GM12874 (cell line): ENCODE measurements at regions not wholly inside any gene's neighbourhood (a gene's known extent, or its start where the extent isn't known, plus 50 kb on each side); places are given as distances from the start of the nearest gene placed in this dataset.

ENCODE experiments used
- TF ChIP-seq, protein P1 (sequence below): IDR thresholded peaks from 2 replicates; pipeline ENCODE4 v1.5.1; 2011; ENCODE audit warnings: low read depth, mild to moderate bottlenecking, control low read depth, low read length, moderate library complexity; ENCODE audit not compliant: insufficient read depth

DNA sequence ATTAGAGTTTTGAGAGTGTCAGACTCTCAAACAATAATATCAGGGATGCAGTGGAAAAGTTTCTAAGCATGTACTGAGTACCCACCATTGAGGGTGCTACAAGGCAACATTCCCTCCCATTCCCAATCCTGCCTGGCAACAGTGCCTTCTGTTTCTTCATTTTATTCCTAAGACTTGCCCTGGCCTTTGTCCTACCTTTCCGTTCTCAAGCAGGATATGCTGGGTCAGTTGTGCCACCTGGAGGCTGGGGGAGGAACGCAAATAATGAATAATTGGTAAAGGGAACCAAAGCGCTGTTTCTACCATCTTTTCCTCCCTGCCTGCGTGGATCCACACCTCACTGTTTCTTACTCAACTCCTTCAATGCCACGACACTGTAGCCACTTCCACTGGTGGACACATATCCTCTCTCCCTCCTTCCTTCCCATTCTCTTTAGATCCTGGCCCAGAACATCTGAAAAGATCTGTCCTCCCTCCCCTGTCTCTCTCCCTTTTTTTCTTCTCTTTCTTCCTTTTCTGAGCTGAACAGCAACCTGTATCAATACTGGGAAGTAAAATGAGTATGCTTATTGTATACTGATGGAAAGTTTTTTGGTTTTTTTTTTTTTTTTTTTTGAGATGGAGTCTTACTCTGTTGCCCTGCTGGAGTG is 149.5 kb downstream of the C9orf152 start:
- TF ChIP-seq, protein P1, sequence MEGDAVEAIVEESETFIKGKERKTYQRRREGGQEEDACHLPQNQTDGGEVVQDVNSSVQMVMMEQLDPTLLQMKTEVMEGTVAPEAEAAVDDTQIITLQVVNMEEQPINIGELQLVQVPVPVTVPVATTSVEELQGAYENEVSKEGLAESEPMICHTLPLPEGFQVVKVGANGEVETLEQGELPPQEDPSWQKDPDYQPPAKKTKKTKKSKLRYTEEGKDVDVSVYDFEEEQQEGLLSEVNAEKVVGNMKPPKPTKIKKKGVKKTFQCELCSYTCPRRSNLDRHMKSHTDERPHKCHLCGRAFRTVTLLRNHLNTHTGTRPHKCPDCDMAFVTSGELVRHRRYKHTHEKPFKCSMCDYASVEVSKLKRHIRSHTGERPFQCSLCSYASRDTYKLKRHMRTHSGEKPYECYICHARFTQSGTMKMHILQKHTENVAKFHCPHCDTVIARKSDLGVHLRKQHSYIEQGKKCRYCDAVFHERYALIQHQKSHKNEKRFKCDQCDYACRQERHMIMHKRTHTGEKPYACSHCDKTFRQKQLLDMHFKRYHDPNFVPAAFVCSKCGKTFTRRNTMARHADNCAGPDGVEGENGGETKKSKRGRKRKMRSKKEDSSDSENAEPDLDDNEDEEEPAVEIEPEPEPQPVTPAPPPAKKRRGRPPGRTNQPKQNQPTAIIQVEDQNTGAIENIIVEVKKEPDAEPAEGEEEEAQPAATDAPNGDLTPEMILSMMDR, result peak; percentile 72

DNA sequence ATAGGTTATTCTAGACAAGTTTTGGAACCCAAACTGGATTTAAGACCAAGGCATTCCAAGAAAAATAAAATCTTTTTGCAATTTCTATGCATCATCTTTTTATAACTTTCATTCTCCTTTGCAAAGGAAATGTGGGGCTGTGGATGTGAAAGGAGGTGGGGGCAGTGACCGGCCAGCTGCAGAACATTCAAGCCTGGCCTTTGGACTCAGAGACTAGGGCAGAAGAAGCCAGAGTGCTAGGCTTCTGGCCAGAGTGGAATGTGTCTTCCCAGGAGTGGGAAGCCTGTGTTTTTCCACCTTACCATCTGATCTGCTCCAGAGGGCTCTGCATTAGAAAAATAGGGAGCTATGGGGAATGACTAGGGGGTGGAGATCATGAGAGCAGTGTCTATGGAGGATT is 148.5 kb downstream of the C9orf152 start:
- TF ChIP-seq, protein P1, result no peak

DNA sequence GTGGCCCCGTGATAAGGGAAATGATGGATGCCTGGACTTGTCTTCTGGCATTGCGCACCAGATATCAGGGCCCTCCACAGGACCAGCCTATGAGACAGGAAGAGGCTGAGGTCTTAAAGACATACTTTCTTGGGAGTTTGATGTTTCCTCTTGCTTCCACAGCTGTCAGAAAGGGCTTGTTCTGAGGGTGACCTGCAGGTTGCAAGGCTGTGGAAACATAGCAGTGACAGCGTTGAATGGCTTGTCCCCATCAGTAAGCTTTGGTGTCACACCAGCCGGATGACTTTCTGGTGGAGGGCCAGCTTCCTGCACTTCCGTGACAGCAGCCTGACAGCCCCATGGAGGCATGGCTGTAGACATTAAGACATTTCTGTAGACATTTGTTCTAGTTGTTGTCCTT is 143.2 kb downstream of the C9orf152 start:
- TF ChIP-seq, protein P1, result no peak

DNA sequence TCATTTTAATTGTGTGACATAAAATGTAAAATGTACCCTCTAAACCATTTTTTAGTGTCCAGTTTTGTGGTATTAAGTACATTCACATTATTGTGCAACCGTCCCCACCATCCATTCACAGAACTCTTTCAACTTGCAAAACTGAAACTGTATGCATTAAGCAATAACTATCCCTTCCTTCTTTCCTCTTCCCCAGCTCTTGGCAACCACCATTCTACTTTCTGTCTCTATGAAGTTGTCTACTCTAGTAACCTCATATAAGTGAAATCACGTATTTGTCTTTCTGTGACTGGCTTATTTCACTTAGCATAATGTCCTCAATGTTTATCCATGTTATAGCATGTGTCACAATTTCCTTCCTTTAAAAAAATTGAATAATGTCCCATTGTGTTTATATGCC is 142.4 kb downstream of the C9orf152 start:
- TF ChIP-seq, protein P1, result no peak

DNA sequence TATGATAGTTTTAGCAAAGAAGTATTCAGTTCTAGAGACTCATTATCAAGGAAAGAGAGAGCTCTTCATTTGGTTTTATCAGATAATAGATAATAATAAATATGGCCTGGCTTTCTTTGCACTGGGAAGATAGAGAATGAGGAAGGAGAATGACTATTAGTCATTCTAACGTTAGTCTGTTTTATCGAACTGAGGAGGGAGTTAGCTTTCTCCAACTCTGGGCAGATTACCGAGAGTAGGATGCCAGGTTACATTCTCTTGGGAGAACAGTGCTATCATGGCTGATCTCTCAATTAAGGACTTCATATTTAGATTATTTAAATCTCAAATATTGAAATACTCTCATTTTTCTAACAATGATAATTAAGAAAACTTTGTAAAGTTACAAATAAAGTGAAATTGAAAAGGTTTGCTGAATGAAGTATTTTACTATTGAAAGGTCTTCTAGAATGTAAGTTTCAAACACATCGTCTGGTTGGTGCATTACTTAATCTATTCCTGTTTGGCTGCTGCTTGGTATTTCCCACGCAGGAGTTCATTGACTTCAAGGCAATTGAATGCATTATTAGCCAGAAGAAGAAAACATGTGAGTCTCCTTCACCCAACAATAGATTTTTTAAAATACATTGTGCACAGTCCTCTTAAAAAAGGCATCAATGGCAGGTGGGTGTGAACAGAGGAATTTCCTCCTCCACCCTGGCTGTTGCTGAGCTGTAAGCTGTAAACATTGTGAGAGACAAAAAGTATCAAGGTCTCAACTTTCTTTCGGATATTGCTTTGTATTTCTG is 140.8 kb downstream of the C9orf152 start:
- TF ChIP-seq, protein P1, result no peak

DNA sequence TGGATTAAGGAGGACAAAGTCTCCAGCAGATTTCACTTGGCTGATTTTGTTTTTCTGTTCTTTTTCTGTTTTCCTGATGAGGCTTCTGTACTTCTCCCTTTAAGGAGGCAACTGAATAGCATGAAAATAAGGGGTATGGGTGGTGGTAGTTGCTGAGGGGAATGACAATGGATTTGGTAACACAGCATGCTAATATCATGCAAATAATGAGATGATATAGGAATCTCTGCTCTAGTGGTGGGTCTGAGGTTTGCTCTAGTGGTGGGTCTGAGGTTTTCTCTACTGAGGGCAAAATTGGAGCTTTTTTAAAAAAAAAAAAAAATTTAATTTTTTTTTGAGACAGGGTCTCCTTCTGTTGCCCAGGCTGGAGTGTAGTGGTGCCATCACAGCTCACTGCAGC is 139.7 kb downstream of the C9orf152 start:
- TF ChIP-seq, protein P1, result no peak

DNA sequence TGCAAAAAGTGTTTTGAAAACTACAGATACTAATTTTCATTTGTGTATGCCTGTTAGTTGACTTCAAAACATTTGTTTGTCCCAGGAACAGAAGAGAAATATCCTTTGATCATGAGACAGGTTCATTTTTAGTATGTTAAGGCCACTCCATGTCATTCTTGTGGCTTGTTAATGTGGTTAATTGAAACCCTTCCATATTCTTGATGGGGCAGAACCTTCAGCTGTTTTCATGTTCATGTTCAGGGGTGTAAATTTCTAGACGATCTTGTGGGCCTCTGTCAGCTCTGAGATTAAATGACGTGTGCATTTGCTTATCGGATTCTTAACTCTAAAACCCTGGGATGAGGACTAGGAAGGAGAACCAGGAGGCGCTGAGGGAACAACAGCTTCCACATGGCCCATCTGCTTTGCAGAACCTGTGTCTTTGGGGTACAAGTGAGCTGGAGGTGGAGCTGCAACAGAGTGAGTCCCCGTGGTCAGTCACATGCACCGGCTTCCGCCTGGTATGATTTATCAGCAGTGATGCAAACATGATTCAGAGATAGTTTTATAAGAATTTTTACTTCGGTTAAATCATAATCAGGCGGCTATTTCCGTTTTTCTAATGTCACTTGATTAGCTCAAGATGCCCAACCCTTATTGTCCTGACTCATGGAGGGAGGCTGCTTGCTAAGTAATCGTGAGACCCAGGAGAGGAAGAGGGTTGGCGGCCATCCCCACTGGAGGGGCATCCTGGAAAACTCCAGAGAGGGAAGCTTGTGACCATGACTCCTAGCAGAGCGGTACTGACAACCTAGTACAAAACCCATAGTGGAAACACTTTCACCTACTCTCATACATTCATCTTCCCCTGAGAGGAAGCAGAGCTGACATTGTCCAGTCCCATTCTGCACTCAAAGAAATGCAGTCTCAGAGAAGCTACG is 138.4 kb downstream of the C9orf152 start:
- TF ChIP-seq, protein P1, result no peak
